CD4-positive, alpha-beta T cell (primary cell): ENCODE measurements at regions not wholly inside any gene's neighbourhood (a gene's known extent, or its start where the extent isn't known, plus 50 kb on each side); places are given as distances from the start of the nearest gene placed in this dataset.

Experiments
- ATAC-seq: fragments of 200-7000 bp; cut with Tn5 transposase; one replicate; pipeline ENCODE4 v1.10.0; 2022; ENCODE audit warnings: mild to moderate bottlenecking; ENCODE audit not compliant: poor library complexity
- CTCF ChIA-PET: fragments of 350-600 bp; sonication (Branson Sonifier 250); formaldehyde crosslinking; loops from one replicate; lab custom pipeline; 2021; ENCODE audit warnings: antibody characterized with exemption, inconsistent platforms; lab: Charles Lee
- POLR2A ChIA-PET: fragments of 350-600 bp; sonication (Branson Sonifier 250); formaldehyde crosslinking; loops from one replicate; lab custom pipeline; 2021; ENCODE audit warnings: antibody characterized with exemption, inconsistent platforms; lab: Charles Lee
- DNase-seq, 14 experiments: peaks; one replicate each; pipeline ENCODE4 v3.0.0-alpha.2; 2013 to 2020; ENCODE audit warnings: mixed read lengths in 2 of 14
- H3K27ac ChIP-seq, 2 donors: one replicate each; pipeline versions ENCODE4 v1.5.1 to v1.7.0; 2013; ENCODE audit warnings: low read length in 2 of 2, low read depth in 1 of 2, mild to moderate bottlenecking in 1 of 2
- H3K27me3 ChIP-seq, 2 experiments: 1 replicate in 1 of 2; 2 replicates in 1 of 2; pipeline versions ENCODE4 v1.6.1 to v1.7.0; 2013; ENCODE audit warnings: low read length in 2 of 2, control low read depth in 1 of 2, mild to moderate bottlenecking in 1 of 2, moderate library complexity in 1 of 2; ENCODE audit not compliant: insufficient read depth in 2 of 2, control insufficient read depth in 1 of 2
- H3K36me3 ChIP-seq: one replicate; pipeline ENCODE4 v1.6.1; 2013; ENCODE audit warnings: low read length, control low read depth; ENCODE audit not compliant: insufficient read depth
- H3K4me1 ChIP-seq: one replicate; pipeline ENCODE4 v1.6.1; 2013; ENCODE audit warnings: low read length, control low read depth; ENCODE audit not compliant: insufficient read depth
- H3K4me3 ChIP-seq: one replicate; pipeline ENCODE4 v1.5.1; 2013; ENCODE audit warnings: mild to moderate bottlenecking, low read length, moderate library complexity
- H3K9me3 ChIP-seq, 2 experiments: 1 replicate in 1 of 2; 2 replicates in 1 of 2; pipeline versions ENCODE4 v1.6.1 to v1.7.0; 2013; ENCODE audit warnings: low read length in 2 of 2, mild to moderate bottlenecking in 2 of 2, control low read depth in 1 of 2, moderate library complexity in 1 of 2; ENCODE audit not compliant: control insufficient read depth in 1 of 2, insufficient read depth in 1 of 2
- H3K27ac Mint-ChIP-seq: one replicate; pipeline ENCODE4 v1.8.0; 2020; ENCODE audit warnings: mixed read lengths
- H3K27me3 Mint-ChIP-seq: one replicate; pipeline ENCODE4 v1.8.0; 2021; ENCODE audit warnings: mixed read lengths
- H3K36me3 Mint-ChIP-seq: one replicate; pipeline ENCODE4 v1.8.0; 2021; ENCODE audit warnings: low read depth, mixed read lengths
- H3K4me1 Mint-ChIP-seq: one replicate; pipeline ENCODE4 v1.8.0; 2021; ENCODE audit warnings: low read depth, mixed read lengths
- H3K4me3 Mint-ChIP-seq: one replicate; pipeline ENCODE4 v1.8.0; 2020; ENCODE audit warnings: mild to moderate bottlenecking, mixed read lengths
- H3K9me3 Mint-ChIP-seq: one replicate; pipeline ENCODE4 v1.8.0; 2020; ENCODE audit warnings: mixed read lengths
- CTCF ChIP-seq: fragments of 200-600 bp; IDR thresholded peaks from one replicate; pipeline ENCODE4 v1.8.0; 2022; ENCODE audit warnings: antibody characterized with exemption, mild to moderate bottlenecking
- intact Hi-C, 2 experiments: fragments of 100-400 bp; cut with DNase I in 1 of 2; cut with micrococcal nuclease in 1 of 2; formaldehyde crosslinking; loops; one replicate each; pipeline versions ENCODE4 v1.15.1 to v1.9.0; 2023 to 2025; cut with DNase I, micrococcal nuclease

GRCh38 chr2:176763851-176764404, 448.7 kb upstream of the HNRNPA3 start:
- TF ChIP-seq CTCF: no peak
- Mint-ChIP-seq H3K27me3 (peaks cover 52% of the 10 kb centered on the region), H3K4me1 (no peaks in the 10 kb centered on the region), H3K4me3 (no peak overlapping the region), H3K36me3 (no peaks in the 10 kb centered on the region), H3K9me3 (no peaks in the 10 kb centered on the region), H3K27ac (no peak overlapping the region)
- Histone ChIP-seq H3K27me3 (peaks cover 0 to under 1% of the 10 kb centered on the region in 2 experiments), H3K36me3 (no peaks in the 10 kb centered on the region), H3K4me1 (no peaks in the 10 kb centered on the region), H3K4me3 (no peak overlapping the region), H3K27ac (no peak overlapping the region), H3K9me3 (no peaks in the 10 kb centered on the region)
- ATAC-seq (no peak), DNase-seq (no peak)
- intact Hi-C loops: no loop called here
- CTCF ChIA-PET: no interaction called here
- POLR2A ChIA-PET: no interaction called here

- TF ChIP-seq CTCF: no peak
- intact Hi-C loops: no loop called here
- Histone ChIP-seq H3K27me3 (peaks cover 0 to 4% of the 10 kb centered on the region in 2 experiments), H3K36me3 (no peaks in the 10 kb centered on the region), H3K4me1 (no peaks in the 10 kb centered on the region), H3K27ac (no peak overlapping the region), H3K9me3 (no peaks in the 10 kb centered on the region), H3K4me3 (no peak overlapping the region)
- H3K27me3 Mint-ChIP-seq: peaks cover 55% of the 10 kb centered on the region
- H3K36me3 Mint-ChIP-seq: no peaks in the 10 kb centered on the region
- ATAC-seq (no peak), DNase-seq (no peak)
- no peak overlapping the region for H3K4me3 Mint-ChIP-seq
- H3K27ac Mint-ChIP-seq: no peak overlapping the region
- no peaks in the 10 kb centered on the region for H3K4me1 Mint-ChIP-seq
- ChIA-PET CTCF (no interaction called here), POLR2A (no interaction called here)
- H3K9me3 Mint-ChIP-seq: no peaks in the 10 kb centered on the region
These were observed 447.7 kb upstream of the HNRNPA3 start for GRCh38 chr2:176764921-176765320.

- Histone ChIP-seq H3K36me3 (no peaks in the 10 kb centered on the region), H3K9me3 (no peaks in the 10 kb centered on the region), H3K27me3 (peaks cover 0 to 4% of the 10 kb centered on the region in 2 experiments), H3K4me3 (no peak overlapping the region), H3K27ac (no peak overlapping the region), H3K4me1 (no peaks in the 10 kb centered on the region)
- no peak overlapping the region for H3K4me3 Mint-ChIP-seq
- no peaks in the 10 kb centered on the region for H3K9me3 Mint-ChIP-seq
- H3K4me1 Mint-ChIP-seq: no peaks in the 10 kb centered on the region
- TF ChIP-seq CTCF: no peak
- H3K27me3 Mint-ChIP-seq: peaks cover 55% of the 10 kb centered on the region
- H3K36me3 Mint-ChIP-seq: no peaks in the 10 kb centered on the region
- H3K27ac Mint-ChIP-seq: no peak overlapping the region
- intact Hi-C loops: no loop called here
- ChIA-PET CTCF (no interaction called here), POLR2A (no interaction called here)
- DNase-seq (no peak), ATAC-seq (no peak)
These were observed 446.6 kb upstream of the HNRNPA3 start for GRCh38 chr2:176766005-176766404.
